Liver (tissue), 7 donors: ENCODE measurements at regions not wholly inside any gene's neighbourhood (a gene's known extent, or its start where the extent isn't known, plus 50 kb on each side); places are given as distances from the start of the nearest gene placed in this dataset.

ENCODE experiments used
- DNase-seq: peaks from one replicate; pipeline ENCODE4 v3.0.0-alpha.2; 2017; ENCODE audit warnings: low spot score
- H3K27ac ChIP-seq, 2 donors: one replicate each; pipeline ENCODE4 v1.7.0; 2013; ENCODE audit warnings: inconsistent platforms in 2 of 2, low read length in 2 of 2, control low read depth in 1 of 2, low read depth in 1 of 2, mild to moderate bottlenecking in 1 of 2
- H3K27me3 ChIP-seq, 4 donors: one replicate each; pipeline versions ENCODE4 v1.6.1 to v1.7.0; 2013; ENCODE audit warnings: low read length in 3 of 4, inconsistent platforms in 1 of 4, mild to moderate bottlenecking in 1 of 4, moderate library complexity in 1 of 4; ENCODE audit not compliant: control insufficient read depth in 4 of 4, insufficient read depth in 4 of 4
- H3K36me3 ChIP-seq, 4 donors: one replicate each; pipeline versions ENCODE4 v1.6.1 to v1.7.0; 2013; ENCODE audit warnings: low read length in 3 of 4, mild to moderate bottlenecking in 3 of 4, low read depth in 1 of 4, moderate library complexity in 1 of 4; ENCODE audit not compliant: control insufficient read depth in 4 of 4, insufficient read depth in 3 of 4
- H3K4me1 ChIP-seq, 4 donors: one replicate each; pipeline versions ENCODE4 v1.6.1 to v1.7.0; 2013; ENCODE audit warnings: low read length in 3 of 4, mild to moderate bottlenecking in 3 of 4, moderate library complexity in 1 of 4; ENCODE audit not compliant: control insufficient read depth in 4 of 4, insufficient read depth in 4 of 4
- H3K4me3 ChIP-seq, 3 donors: one replicate each; pipeline versions ENCODE4 v1.6.1 to v1.7.0; 2013; ENCODE audit warnings: low read length in 3 of 3, control low read depth in 1 of 3, low read depth in 1 of 3, mild to moderate bottlenecking in 1 of 3
- H3K9ac ChIP-seq, 2 donors: one replicate each; pipeline ENCODE4 v1.7.0; 2013; ENCODE audit warnings: low read length in 2 of 2, mild to moderate bottlenecking in 2 of 2, moderate library complexity in 2 of 2, control low read depth in 1 of 2, low read depth in 1 of 2
- H3K9me3 ChIP-seq, 4 donors: one replicate each; pipeline versions ENCODE4 v1.6.1 to v1.7.0; 2013; ENCODE audit warnings: low read length in 3 of 4; ENCODE audit not compliant: control insufficient read depth in 4 of 4
- EGR1 ChIP-seq, 2 donors: IDR thresholded peaks; 2 replicates each; pipeline ENCODE4 v1.6.1; 2016 to 2018; ENCODE audit warnings: antibody characterized with exemption in 2 of 2, low read depth in 2 of 2
- FOXA1 ChIP-seq: IDR thresholded peaks from 2 replicates; pipeline ENCODE4 v1.6.1; 2016; ENCODE audit warnings: antibody characterized with exemption
- FOXA2 ChIP-seq: IDR thresholded peaks from 2 replicates; pipeline ENCODE4 v1.6.1; 2016; ENCODE audit warnings: antibody characterized with exemption
- GABPA ChIP-seq, 2 donors: IDR thresholded peaks in 1 of 2; conservative IDR thresholded peaks in 1 of 2; 2 replicates each; pipeline ENCODE4 v1.6.1; 2016; ENCODE audit warnings: antibody characterized with exemption in 2 of 2, mild to moderate bottlenecking in 1 of 2, moderate library complexity in 1 of 2
- HNF4A ChIP-seq, 2 donors: conservative IDR thresholded peaks; 2 replicates each; pipeline ENCODE4 v1.6.1; 2016; ENCODE audit warnings: antibody characterized with exemption in 2 of 2, mild to moderate bottlenecking in 2 of 2
- HNF4G ChIP-seq: IDR thresholded peaks from 2 replicates; pipeline ENCODE4 v1.6.1; 2016; ENCODE audit warnings: antibody characterized with exemption
- JUND ChIP-seq, 2 donors: IDR thresholded peaks; 2 replicates each; pipeline ENCODE4 v1.6.1; 2016; ENCODE audit warnings: antibody characterized with exemption in 2 of 2
- NR2F2 ChIP-seq: IDR thresholded peaks from 2 replicates; pipeline ENCODE4 v1.6.1; 2016; ENCODE audit warnings: antibody characterized with exemption
- RAD21 ChIP-seq, 2 donors: IDR thresholded peaks; 2 replicates each; pipeline ENCODE4 v1.6.1; 2016; ENCODE audit warnings: antibody characterized with exemption in 2 of 2, mild to moderate bottlenecking in 2 of 2
- RXRA ChIP-seq, 2 donors: IDR thresholded peaks; 2 replicates each; pipeline ENCODE4 v1.6.1; 2017 to 2018; ENCODE audit warnings: antibody characterized with exemption in 2 of 2, mild to moderate bottlenecking in 1 of 2
- SP1 ChIP-seq: IDR thresholded peaks from 2 replicates; pipeline ENCODE4 v1.6.1; 2018; ENCODE audit warnings: antibody characterized with exemption, mild to moderate bottlenecking
- TAF1 ChIP-seq: conservative IDR thresholded peaks from 2 replicates; pipeline ENCODE4 v1.6.1; 2016; ENCODE audit warnings: antibody characterized with exemption, mild to moderate bottlenecking
- YY1 ChIP-seq: IDR thresholded peaks from 2 replicates; pipeline ENCODE4 v1.6.1; 2016; ENCODE audit warnings: antibody characterized with exemption, mild to moderate bottlenecking
- TF ChIP-seq, protein P1 (sequence below): IDR thresholded peaks from 2 replicates; pipeline ENCODE4 v1.6.1; 2016; ENCODE audit warnings: antibody characterized with exemption
- TF ChIP-seq, protein P2 (sequence below): IDR thresholded peaks from 2 replicates; pipeline ENCODE4 v1.6.1; 2016; ENCODE audit warnings: antibody characterized with exemption
- TF ChIP-seq, protein P3 (sequence below): fragments of 150-350 bp; IDR thresholded peaks from 2 replicates; pipeline ENCODE4 v1.5.1; 2017; ENCODE audit warnings: improper control_type of control experiment, low read depth, low read length; ENCODE audit not compliant: missing input control
- TF ChIP-seq, protein P4 (sequence below): IDR thresholded peaks from 2 replicates; pipeline ENCODE4 v1.6.1; 2016; ENCODE audit warnings: antibody characterized with exemption, mild to moderate bottlenecking
- TF ChIP-seq, protein P5 (sequence below): IDR thresholded peaks from 2 replicates; pipeline ENCODE4 v1.6.1; 2016; ENCODE audit warnings: antibody characterized with exemption
- donor health status: healthy.
- donor health status: healthy.
- donor health status: healthy.
- donor health status: healthy.

DNA sequence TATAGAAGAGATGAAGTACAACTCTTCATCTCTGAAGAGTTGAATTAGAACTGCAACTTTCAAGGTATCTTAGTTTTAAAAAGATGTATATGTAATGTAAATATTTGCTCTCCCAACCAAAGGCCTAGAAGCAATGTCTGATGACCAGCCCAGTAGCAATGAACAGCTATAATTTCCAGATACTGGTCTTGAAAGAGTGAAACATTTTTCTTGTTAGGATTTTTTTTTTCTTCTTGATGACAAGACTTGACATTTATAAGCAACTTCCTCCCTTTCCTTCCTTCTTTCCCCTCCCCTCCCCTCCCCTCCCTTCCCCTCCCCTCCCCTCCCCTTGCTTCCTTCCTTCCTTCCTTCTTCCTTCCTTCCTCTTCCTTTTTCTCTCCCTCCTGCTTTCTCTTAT, 423.4 kb downstream of the ZIC1 start:
- no peaks in the 10 kb centered on the region for H3K27me3 ChIP-seq
- H3K4me1 ChIP-seq = no peaks in the 10 kb centered on the region
- H3K4me3 ChIP-seq = no peak overlapping the region
- DNase-seq = no peak
- no peak overlapping the region for H3K27ac ChIP-seq
- no peaks in the 10 kb centered on the region for H3K36me3 ChIP-seq
- H3K9me3 ChIP-seq = no peaks in the 10 kb centered on the region
- TF ChIP-seq, protein P1, sequence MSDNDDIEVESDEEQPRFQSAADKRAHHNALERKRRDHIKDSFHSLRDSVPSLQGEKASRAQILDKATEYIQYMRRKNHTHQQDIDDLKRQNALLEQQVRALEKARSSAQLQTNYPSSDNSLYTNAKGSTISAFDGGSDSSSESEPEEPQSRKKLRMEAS = no peak
- no peak for TF ChIP-seq YY1
- no peak for TF ChIP-seq NR2F2
- TF ChIP-seq, protein P2, sequence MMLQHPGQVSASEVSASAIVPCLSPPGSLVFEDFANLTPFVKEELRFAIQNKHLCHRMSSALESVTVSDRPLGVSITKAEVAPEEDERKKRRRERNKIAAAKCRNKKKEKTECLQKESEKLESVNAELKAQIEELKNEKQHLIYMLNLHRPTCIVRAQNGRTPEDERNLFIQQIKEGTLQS = no peak
- TF ChIP-seq, protein P3, sequence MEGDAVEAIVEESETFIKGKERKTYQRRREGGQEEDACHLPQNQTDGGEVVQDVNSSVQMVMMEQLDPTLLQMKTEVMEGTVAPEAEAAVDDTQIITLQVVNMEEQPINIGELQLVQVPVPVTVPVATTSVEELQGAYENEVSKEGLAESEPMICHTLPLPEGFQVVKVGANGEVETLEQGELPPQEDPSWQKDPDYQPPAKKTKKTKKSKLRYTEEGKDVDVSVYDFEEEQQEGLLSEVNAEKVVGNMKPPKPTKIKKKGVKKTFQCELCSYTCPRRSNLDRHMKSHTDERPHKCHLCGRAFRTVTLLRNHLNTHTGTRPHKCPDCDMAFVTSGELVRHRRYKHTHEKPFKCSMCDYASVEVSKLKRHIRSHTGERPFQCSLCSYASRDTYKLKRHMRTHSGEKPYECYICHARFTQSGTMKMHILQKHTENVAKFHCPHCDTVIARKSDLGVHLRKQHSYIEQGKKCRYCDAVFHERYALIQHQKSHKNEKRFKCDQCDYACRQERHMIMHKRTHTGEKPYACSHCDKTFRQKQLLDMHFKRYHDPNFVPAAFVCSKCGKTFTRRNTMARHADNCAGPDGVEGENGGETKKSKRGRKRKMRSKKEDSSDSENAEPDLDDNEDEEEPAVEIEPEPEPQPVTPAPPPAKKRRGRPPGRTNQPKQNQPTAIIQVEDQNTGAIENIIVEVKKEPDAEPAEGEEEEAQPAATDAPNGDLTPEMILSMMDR = no peak
- TF ChIP-seq RXRA (IDR thresholded peaks at IDR 0.05) = no peak
- TF ChIP-seq JUND (IDR thresholded peaks at IDR 0.05) = no peak
- no peak for TF ChIP-seq FOXA2
- TF ChIP-seq, protein P4, sequence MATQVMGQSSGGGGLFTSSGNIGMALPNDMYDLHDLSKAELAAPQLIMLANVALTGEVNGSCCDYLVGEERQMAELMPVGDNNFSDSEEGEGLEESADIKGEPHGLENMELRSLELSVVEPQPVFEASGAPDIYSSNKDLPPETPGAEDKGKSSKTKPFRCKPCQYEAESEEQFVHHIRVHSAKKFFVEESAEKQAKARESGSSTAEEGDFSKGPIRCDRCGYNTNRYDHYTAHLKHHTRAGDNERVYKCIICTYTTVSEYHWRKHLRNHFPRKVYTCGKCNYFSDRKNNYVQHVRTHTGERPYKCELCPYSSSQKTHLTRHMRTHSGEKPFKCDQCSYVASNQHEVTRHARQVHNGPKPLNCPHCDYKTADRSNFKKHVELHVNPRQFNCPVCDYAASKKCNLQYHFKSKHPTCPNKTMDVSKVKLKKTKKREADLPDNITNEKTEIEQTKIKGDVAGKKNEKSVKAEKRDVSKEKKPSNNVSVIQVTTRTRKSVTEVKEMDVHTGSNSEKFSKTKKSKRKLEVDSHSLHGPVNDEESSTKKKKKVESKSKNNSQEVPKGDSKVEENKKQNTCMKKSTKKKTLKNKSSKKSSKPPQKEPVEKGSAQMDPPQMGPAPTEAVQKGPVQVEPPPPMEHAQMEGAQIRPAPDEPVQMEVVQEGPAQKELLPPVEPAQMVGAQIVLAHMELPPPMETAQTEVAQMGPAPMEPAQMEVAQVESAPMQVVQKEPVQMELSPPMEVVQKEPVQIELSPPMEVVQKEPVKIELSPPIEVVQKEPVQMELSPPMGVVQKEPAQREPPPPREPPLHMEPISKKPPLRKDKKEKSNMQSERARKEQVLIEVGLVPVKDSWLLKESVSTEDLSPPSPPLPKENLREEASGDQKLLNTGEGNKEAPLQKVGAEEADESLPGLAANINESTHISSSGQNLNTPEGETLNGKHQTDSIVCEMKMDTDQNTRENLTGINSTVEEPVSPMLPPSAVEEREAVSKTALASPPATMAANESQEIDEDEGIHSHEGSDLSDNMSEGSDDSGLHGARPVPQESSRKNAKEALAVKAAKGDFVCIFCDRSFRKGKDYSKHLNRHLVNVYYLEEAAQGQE = no peak
- TF ChIP-seq EGR1 (IDR thresholded peaks at IDR 0.05; ENCODE audit: low read depth in 2 of 2) = no peak
- no peak for TF ChIP-seq GABPA (IDR thresholded peaks at IDR 0.05 in 1 of 2, conservative IDR thresholded peaks at IDR 0.05 in 1 of 2)
- no peak for TF ChIP-seq HNF4G
- TF ChIP-seq RAD21 (IDR thresholded peaks at IDR 0.05) = no peak
- TF ChIP-seq, protein P5, sequence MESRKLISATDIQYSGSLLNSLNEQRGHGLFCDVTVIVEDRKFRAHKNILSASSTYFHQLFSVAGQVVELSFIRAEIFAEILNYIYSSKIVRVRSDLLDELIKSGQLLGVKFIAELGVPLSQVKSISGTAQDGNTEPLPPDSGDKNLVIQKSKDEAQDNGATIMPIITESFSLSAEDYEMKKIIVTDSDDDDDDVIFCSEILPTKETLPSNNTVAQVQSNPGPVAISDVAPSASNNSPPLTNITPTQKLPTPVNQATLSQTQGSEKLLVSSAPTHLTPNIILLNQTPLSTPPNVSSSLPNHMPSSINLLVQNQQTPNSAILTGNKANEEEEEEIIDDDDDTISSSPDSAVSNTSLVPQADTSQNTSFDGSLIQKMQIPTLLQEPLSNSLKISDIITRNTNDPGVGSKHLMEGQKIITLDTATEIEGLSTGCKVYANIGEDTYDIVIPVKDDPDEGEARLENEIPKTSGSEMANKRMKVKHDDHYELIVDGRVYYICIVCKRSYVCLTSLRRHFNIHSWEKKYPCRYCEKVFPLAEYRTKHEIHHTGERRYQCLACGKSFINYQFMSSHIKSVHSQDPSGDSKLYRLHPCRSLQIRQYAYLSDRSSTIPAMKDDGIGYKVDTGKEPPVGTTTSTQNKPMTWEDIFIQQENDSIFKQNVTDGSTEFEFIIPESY = no peak
- no peak for TF ChIP-seq FOXA1
- no peak for TF ChIP-seq SP1
- TF ChIP-seq TAF1 = no peak
- no peak for TF ChIP-seq HNF4A (conservative IDR thresholded peaks at IDR 0.05)
- H3K9ac ChIP-seq = no peak overlapping the region

DNA sequence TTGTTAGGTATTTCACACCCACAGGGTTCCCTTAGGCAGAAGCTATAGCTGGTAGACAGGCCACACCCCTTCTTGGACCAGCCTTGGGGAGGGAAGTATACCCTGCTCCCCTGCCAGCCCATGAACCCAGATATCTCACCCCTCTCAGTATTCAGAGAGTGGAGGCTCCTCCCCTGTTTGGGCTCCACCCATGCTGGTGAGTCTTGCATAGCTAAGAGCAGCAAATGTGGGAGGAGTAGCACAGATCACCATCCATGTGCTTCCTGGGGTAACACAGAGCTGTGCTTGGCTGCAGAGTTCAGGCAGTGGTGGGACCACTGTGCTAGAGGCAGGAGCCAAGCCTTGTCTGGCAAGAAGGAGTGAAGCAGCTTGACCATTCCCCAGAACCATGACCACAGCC, 427.2 kb downstream of the ZIC1 start:
- H3K27me3 ChIP-seq = no peaks in the 10 kb centered on the region
- no peak overlapping the region for H3K9ac ChIP-seq
- H3K4me3 ChIP-seq = no peak overlapping the region
- H3K27ac ChIP-seq = no peak overlapping the region
- no peaks in the 10 kb centered on the region for H3K9me3 ChIP-seq
- H3K4me1 ChIP-seq = no peaks in the 10 kb centered on the region
- DNase-seq = no peak
- TF ChIP-seq RXRA (IDR thresholded peaks at IDR 0.05) (no peak), HNF4G (no peak)
- TF ChIP-seq, protein P4 = no peak
- no peaks in the 10 kb centered on the region for H3K36me3 ChIP-seq
